ENCODE measurements at regions not wholly inside any gene's neighbourhood (a gene's known extent, or its start where the extent isn't known, plus 50 kb on each side); places are given as distances from the start of the nearest gene placed in this dataset.

GRCh38 chr2:137729305-137729704 lies 235.0 kb upstream of the HNMT start:
- no peak for DNase-seq

GRCh38 chr2:137737559-137737958 lies 226.7 kb upstream of the HNMT start:
- no peak for DNase-seq

GRCh38 chr2:137741784-137742362 lies 222.4 kb upstream of the HNMT start:
- no peak for DNase-seq

- DNase-seq: no peak
These were observed 216.8 kb upstream of the HNMT start for GRCh38 chr2:137747509-137747908.

GRCh38 chr2:137748533-137748932 lies 215.7 kb upstream of the HNMT start:
- no peak for DNase-seq

- no peak for DNase-seq
These were observed 199.6 kb upstream of the HNMT start for GRCh38 chr2:137764646-137765045.

- DNase-seq: no peak
These were observed 194.9 kb upstream of the HNMT start for GRCh38 chr2:137769406-137769805.

GRCh38 chr2:137770166-137770565 lies 194.1 kb upstream of the HNMT start:
- no peak for DNase-seq

GRCh38 chr2:137771064-137771463 lies 193.2 kb upstream of the HNMT start:
- no peak for DNase-seq

- DNase-seq: no peak
These were observed 191.8 kb upstream of the HNMT start for GRCh38 chr2:137772451-137772850.

- no peak for DNase-seq
These were observed 188.7 kb upstream of the HNMT start for GRCh38 chr2:137775529-137775928.

GRCh38 chr2:137776697-137777096 lies 187.6 kb upstream of the HNMT start:
- no peak for DNase-seq

GRCh38 chr2:137797641-137798040 lies 166.6 kb upstream of the HNMT start:
- DNase-seq: no peak

GRCh38 chr2:137799600-137799999 lies 164.7 kb upstream of the HNMT start:
- DNase-seq: no peak

GRCh38 chr2:137800386-137800785 lies 163.9 kb upstream of the HNMT start:
- DNase-seq: no peak

GRCh38 chr2:137801228-137801627 lies 163.0 kb upstream of the HNMT start:
- DNase-seq: no peak

GRCh38 chr2:137802038-137802437 lies 162.2 kb upstream of the HNMT start:
- DNase-seq: no peak

GRCh38 chr2:137806068-137806805 lies 158.0 kb upstream of the HNMT start:
- no peak for DNase-seq

- DNase-seq: no peak
These were observed 155.0 kb upstream of the HNMT start for GRCh38 chr2:137809252-137809651.

- DNase-seq: no peak
These were observed 154.4 kb upstream of the HNMT start for GRCh38 chr2:137809837-137810236.

- no peak for DNase-seq
These were observed 151.8 kb upstream of the HNMT start for GRCh38 chr2:137812517-137812916.

GRCh38 chr2:137813176-137813575 lies 151.1 kb upstream of the HNMT start:
- no peak for DNase-seq

GRCh38 chr2:137817058-137817457 lies 147.2 kb upstream of the HNMT start:
- no peak for DNase-seq

GRCh38 chr2:137823196-137823595 lies 141.1 kb upstream of the HNMT start:
- DNase-seq: no peak

- DNase-seq: no peak
These were observed 139.8 kb upstream of the HNMT start for GRCh38 chr2:137824501-137824900.
